Lung microvascular endothelial cell (primary cell): ENCODE measurements at regions not wholly inside any gene's neighbourhood (a gene's known extent, or its start where the extent isn't known, plus 50 kb on each side); places are given as distances from the start of the nearest gene placed in this dataset.
"Not testable (repeated sequence)": the region's sequence is repeated elsewhere in the genome, so short reads cannot be mapped to it uniquely, and the experiment has no call there.

ENCODE experiments used
- DNase-seq, 2 donors: peaks; one replicate each; pipeline versions ENCODE4 v3.0.0 to v3.0.0-alpha.2; 2010; ENCODE audit warnings: low read depth in 2 of 2

GRCh38 chr15:32536507-32537172 is 56.6 kb upstream of the GOLGA8N start:
- DNase-seq = peak; percentile 3 to 26

- DNase-seq = not testable (repeated sequence)
Observed at GRCh38 chr15:32536057-32536493, 57.2 kb upstream of the GOLGA8N start.

- not testable (repeated sequence) for DNase-seq
Observed at GRCh38 chr15:32535150-32535898, 57.9 kb upstream of the GOLGA8N start.

GRCh38 chr15:32522900-32523299 is 67.5 kb upstream of the GOLGA8O start:
- DNase-seq = not testable (repeated sequence)

- not testable (repeated sequence) for DNase-seq
Observed at GRCh38 chr15:32522421-32522820, 67.0 kb upstream of the GOLGA8O start.

- DNase-seq = not testable (repeated sequence)
Observed at GRCh38 chr15:32518976-32519375, 63.5 kb upstream of the GOLGA8O start.

- DNase-seq = not testable (repeated sequence)
Observed at GRCh38 chr15:32518013-32518412, 62.6 kb upstream of the GOLGA8O start.

- DNase-seq = not testable (repeated sequence)
Observed at GRCh38 chr15:32516954-32517353, 61.5 kb upstream of the GOLGA8O start.

- DNase-seq = not testable (repeated sequence)
Observed at GRCh38 chr15:32513378-32513777, 57.9 kb upstream of the GOLGA8O start.

- not testable (repeated sequence) for DNase-seq
Observed at GRCh38 chr15:32510027-32510426, 54.6 kb upstream of the GOLGA8O start.

- DNase-seq = not testable (repeated sequence)
Observed at GRCh38 chr15:32508081-32508480, 52.6 kb upstream of the GOLGA8O start.

- DNase-seq = not testable (repeated sequence)
Observed at GRCh38 chr15:32506787-32507186, 51.4 kb upstream of the GOLGA8O start.

GRCh38 chr15:32505633-32506032 is 50.2 kb upstream of the GOLGA8O start:
- DNase-seq = not testable (repeated sequence)
